Heart left ventricle (tissue), 13 donors: ENCODE measurements at regions not wholly inside any gene's neighbourhood (a gene's known extent, or its start where the extent isn't known, plus 50 kb on each side); places are given as distances from the start of the nearest gene placed in this dataset.

Experiments used
- CTCF ChIP-seq, 12 donors: fragments of 200-600 bp; sonication (generic) in 4 of 12; IDR thresholded peaks; one replicate each; pipeline versions ENCODE4 v1.5.0 to v1.8.0; 2018 to 2022; ENCODE audit warnings: antibody characterized with exemption in 12 of 12, mild to moderate bottlenecking in 5 of 12
- POLR2A ChIP-seq, 2 donors: fragments of 450-650 bp; IDR thresholded peaks; one replicate each; pipeline ENCODE4 v1.6.1; 2017; ENCODE audit warnings: antibody characterized with exemption in 2 of 2, mild to moderate bottlenecking in 2 of 2, moderate library complexity in 2 of 2
- donor health status: ischemic (EF 13 %, LVEDD 7.1; RV severe dilation, severe dysfunction).
- donor health status: DM: no; HTN: yes; CAD: no.
- donor health status: DM: no; HTN: no; CAD: no.
- donor health status: ischemic (EF 25% LVEDD 6.9; RV normal size, moderate dysfunction).
- donor health status: ischemic (EF 25% LVEDD 5.7; RV mildly dilated, moderate dysfunction).
- donor health status: ischemic (EF 35%, LVEDD 5.7; RV mildly dilated, moderate dysfunction).
- donor health status: nonischemic (EF 11% LVEDD 7.7; RV severe dilation, severe dysfunction).
- donor health status: DM: yes; HTN: yes; CAD: no.
- donor health status: PGD.
- donor health status: ischemic (EF 29% LVEDD 5.4; RV normal size, mild dysfunction).
- donor health status: nonischemic (EF 23%, LVEDD 6.1; RV moderate dilation, normal function).

- TF ChIP-seq CTCF (IDR thresholded peaks at IDR 0.05) (no peak), POLR2A (IDR thresholded peaks at IDR 0.05) (no peak)
These were observed 388.7 kb upstream of the SGO1 start for GRCh38 chr3:20574746-20575145.
